Erythroblast (primary cell): ENCODE measurements at regions not wholly inside any gene's neighbourhood (a gene's known extent, or its start where the extent isn't known, plus 50 kb on each side); places are given as distances from the start of the nearest gene placed in this dataset.

Experiments
- GATA1 ChIP-seq: IDR thresholded peaks from 2 replicates; pipeline ENCODE4 v1.6.1; 2011; ENCODE audit warnings: low read depth, mild to moderate bottlenecking, control low read depth, low read length, moderate library complexity
- POLR2A ChIP-seq: IDR thresholded peaks from 2 replicates; pipeline ENCODE4 v1.6.1; 2011; ENCODE audit warnings: mild to moderate bottlenecking, low read length

- TF ChIP-seq POLR2A (no peak), GATA1 (no peak)
Measured at GRCh38 chr9:102778746-102779145, 216.4 kb upstream of the CYLC2 start.
